ENCODE measurements at regions not wholly inside any gene's neighbourhood (a gene's known extent, or its start where the extent isn't known, plus 50 kb on each side); places are given as distances from the start of the nearest gene placed in this dataset.

- no peak for TF ChIP-seq POLR2A (IDR thresholded peaks at IDR 0.05)
- no peak for TF ChIP-seq CTCF (IDR thresholded peaks at IDR 0.05)
These were observed 275.3 kb downstream of the ALDH8A1 start for GRCh38 chr6:134674562-134674961.

All from uterus (tissue), 2 donors.